H1 (cell line): ENCODE measurements at regions not wholly inside any gene's neighbourhood (a gene's known extent, or its start where the extent isn't known, plus 50 kb on each side); places are given as distances from the start of the nearest gene placed in this dataset.

ENCODE experiments used
- CHD7 ChIP-seq: fragments of 300-600 bp; sonication (generic); IDR thresholded peaks from 2 replicates; pipeline ENCODE4 v1.7.1; 2012; ENCODE audit warnings: low read length, moderate library complexity, mild to moderate bottlenecking, inconsistent platforms; ENCODE audit not compliant: insufficient replicate concordance
- CTBP2 ChIP-seq: IDR thresholded peaks from 2 replicates; pipeline ENCODE4 v1.7.0; 2011; ENCODE audit warnings: borderline replicate concordance, mild to moderate bottlenecking, moderate library complexity, mixed read lengths, low read length; ENCODE audit not compliant: insufficient read depth, insufficient read length
- EGR1 ChIP-seq: IDR thresholded peaks from 2 replicates; pipeline ENCODE4 v1.6.1; 2011; ENCODE audit warnings: low read depth, low read length, borderline replicate concordance
- FOSL1 ChIP-seq: IDR thresholded peaks from 2 replicates; pipeline ENCODE4 v1.6.1; 2011; ENCODE audit warnings: mild to moderate bottlenecking, low read depth, low read length, moderate library complexity; ENCODE audit not compliant: insufficient read depth
- NANOG ChIP-seq: IDR thresholded peaks from 2 replicates; pipeline ENCODE4 v1.6.1; 2011; ENCODE audit warnings: low read length, low read depth, mild to moderate bottlenecking, inconsistent platforms; ENCODE audit not compliant: insufficient read depth, poor library complexity, severe bottlenecking
- POLR2A ChIP-seq, 2 experiments: IDR thresholded peaks; 1 replicate in 1 of 2; 2 replicates in 1 of 2; pipeline ENCODE4 v1.6.1; 2011; ENCODE audit warnings: low read depth in 2 of 2, low read length in 2 of 2, mild to moderate bottlenecking in 2 of 2; ENCODE audit errors: control extremely low read depth in 1 of 2
- RBBP5 ChIP-seq: IDR thresholded peaks from 2 replicates; pipeline ENCODE4 v1.7.1; 2012; ENCODE audit warnings: low read depth, mild to moderate bottlenecking, inconsistent platforms, low read length, moderate library complexity, borderline replicate concordance
- RNF2 ChIP-seq: fragments of 200-900, 300-1000 bp; sonication (generic); IDR thresholded peaks from 2 replicates; pipeline ENCODE4 v1.7.1; 2016; ENCODE audit warnings: borderline replicate concordance, low read depth, mild to moderate bottlenecking, antibody characterized with exemption, low read length; ENCODE audit not compliant: poor library complexity, severe bottlenecking; ENCODE audit errors: missing control alignments
- RXRA ChIP-seq: IDR thresholded peaks from 2 replicates; pipeline ENCODE4 v1.6.1; 2011; ENCODE audit warnings: low read depth, mild to moderate bottlenecking, low read length, moderate library complexity; ENCODE audit not compliant: insufficient read depth
- TAF1 ChIP-seq: IDR thresholded peaks from 2 replicates; pipeline ENCODE4 v1.6.1; 2011; ENCODE audit warnings: mild to moderate bottlenecking, low read depth, low read length
- TAF7 ChIP-seq: optimal IDR thresholded peaks from 2 replicates; pipeline ENCODE3; 2011; ENCODE audit warnings: low read depth, mild to moderate bottlenecking, inconsistent platforms, low read length, moderate library complexity, borderline replicate concordance
- ZNF274 ChIP-seq: IDR thresholded peaks from 2 replicates; pipeline ENCODE4 v1.7.0; 2012; ENCODE audit warnings: low read length, borderline replicate concordance; ENCODE audit errors: extremely low read depth

GRCh38 chr1:199878823-199879222 is 148.7 kb upstream of the NR5A2 start (continued):
- no peak for TF ChIP-seq CHD7
- TF ChIP-seq RBBP5, result no peak
- no peak for TF ChIP-seq EGR1
- TF ChIP-seq TAF7, result no peak
- TF ChIP-seq NANOG, result no peak
- TF ChIP-seq RXRA, result no peak
- TF ChIP-seq RNF2, result no peak
- no peak for TF ChIP-seq CTBP2
- no peak for TF ChIP-seq ZNF274
- no peak for TF ChIP-seq POLR2A (IDR thresholded peaks at IDR 0.05; ENCODE audit: control extremely low read depth in 1 of 2, low read depth in 2 of 2, low read length in 2 of 2)
- TF ChIP-seq TAF1, result no peak
- TF ChIP-seq FOSL1, result no peak
